HG02798 (cell line): ENCODE measurements at regions not wholly inside any gene's neighbourhood (a gene's known extent, or its start where the extent isn't known, plus 50 kb on each side); places are given as distances from the start of the nearest gene placed in this dataset.

ENCODE experiments used
- ATAC-seq: cut with Tn5 transposase; IDR thresholded peaks from one replicate; pipeline ENCODE4 v1.9.1; 2021; ENCODE audit warnings: mild to moderate bottlenecking; ENCODE audit not compliant: unreplicated experiment, poor library complexity

GRCh38 chr6:8556370-8557013, 121.1 kb upstream of the SLC35B3 start:
- ATAC-seq: no peak

- no peak for ATAC-seq
Measured at GRCh38 chr6:8551993-8552392, 116.6 kb upstream of the SLC35B3 start.

- ATAC-seq: no peak
Measured at GRCh38 chr6:8551386-8551785, 116.0 kb upstream of the SLC35B3 start.

- no peak for ATAC-seq
Measured at GRCh38 chr6:8549074-8549790, 113.9 kb upstream of the SLC35B3 start.

DNA sequence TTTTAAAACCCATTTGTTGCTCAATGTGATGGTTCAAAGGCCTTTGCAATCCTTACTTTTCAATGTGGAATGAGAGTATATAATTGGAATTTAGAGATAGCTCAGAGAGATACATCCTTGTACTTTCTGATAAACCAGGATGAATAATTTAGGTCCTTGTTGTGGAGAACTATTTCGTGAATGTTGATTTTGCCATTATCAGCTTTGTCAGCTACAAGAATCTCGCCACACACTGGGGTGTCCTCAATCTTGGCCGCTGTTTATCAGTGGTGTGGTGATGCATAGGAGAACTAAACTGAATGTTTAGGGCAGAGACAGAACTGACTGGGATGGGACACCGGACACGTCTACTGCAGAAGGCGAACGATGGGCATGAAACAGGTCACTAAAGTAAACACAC, 111.2 kb upstream of the SLC35B3 start:
- no peak for ATAC-seq

DNA sequence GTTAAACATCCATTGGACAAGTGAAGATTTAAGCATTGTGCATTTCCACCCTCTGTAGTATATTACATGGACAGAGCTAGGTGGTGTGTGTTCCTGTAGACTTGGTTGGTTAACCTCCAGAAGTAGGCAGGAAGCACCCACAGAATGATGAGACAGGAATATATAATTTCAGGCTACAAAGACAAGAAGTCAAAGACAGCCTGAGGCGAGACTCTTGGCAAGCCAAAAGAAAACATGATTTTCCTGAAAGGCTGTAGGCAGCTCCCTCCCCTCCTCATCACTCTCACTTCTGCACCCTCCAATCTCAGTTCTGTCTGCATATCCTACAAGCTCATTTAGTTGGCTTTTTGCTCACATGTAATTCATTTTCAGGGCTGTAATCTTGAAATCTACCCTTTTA, 110.0 kb upstream of the SLC35B3 start:
- no peak for ATAC-seq

DNA sequence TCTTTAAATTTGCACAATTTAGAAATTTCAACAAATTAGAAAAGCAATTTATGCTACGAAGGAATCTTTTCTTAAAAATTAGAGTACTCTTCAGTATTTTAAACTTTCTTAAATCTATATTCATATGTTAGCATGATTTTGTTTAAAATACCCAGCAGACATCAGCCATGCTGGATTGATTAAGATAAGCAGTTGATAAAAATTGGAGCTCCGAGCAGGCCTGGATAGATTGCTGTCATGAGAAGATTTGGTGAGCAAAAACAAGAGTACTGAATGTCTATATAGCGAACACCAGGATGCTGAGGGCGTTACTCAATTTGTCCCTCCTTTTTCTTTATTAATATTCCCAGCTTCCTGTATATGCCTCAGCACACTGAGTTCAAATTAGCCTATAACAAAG, 108.4 kb upstream of the SLC35B3 start:
- no peak for ATAC-seq

DNA sequence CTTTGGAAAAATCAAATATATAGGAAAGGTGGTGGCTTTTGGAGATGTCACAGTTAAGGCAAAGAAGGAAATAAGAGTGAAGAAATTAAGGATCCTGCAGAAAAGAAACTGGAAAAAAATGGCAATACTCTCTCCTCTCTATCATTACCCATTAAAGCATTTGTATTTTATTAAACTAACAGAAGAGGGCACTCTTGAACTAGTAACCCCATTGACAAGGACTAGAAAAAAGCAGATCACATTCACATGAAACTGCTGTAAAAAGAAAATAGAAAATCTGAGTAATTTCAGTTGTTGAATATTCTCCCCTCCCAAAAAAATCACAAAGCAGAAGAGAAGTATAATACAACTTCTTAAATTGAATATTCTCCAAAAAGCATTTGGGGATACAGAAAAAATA, 104.1 kb upstream of the SLC35B3 start:
- no peak for ATAC-seq

DNA sequence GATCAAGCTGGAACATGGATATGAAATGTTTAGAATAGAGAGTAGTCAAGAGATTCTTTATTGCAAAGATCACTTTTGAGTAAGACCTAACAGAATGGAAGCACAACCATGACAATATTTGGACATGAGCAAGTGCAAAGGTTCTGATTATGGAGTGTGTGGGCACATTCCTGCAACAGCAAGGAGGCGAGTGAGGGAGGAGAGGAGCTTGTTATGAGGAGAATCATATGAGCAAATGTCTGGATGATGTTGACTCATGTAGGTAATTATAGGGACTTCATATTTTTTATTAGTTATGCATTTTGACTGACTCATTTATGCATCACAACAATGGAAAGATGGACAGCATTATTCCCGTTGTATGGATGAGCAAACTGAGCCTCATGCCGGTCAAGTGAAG, 100.8 kb upstream of the SLC35B3 start:
- ATAC-seq: no peak

GRCh38 chr6:8535519-8535918, 100.2 kb upstream of the SLC35B3 start:
- ATAC-seq: no peak

GRCh38 chr6:8530785-8531435, 95.6 kb upstream of the SLC35B3 start:
- no peak for ATAC-seq

- ATAC-seq: no peak
Measured at GRCh38 chr6:8529250-8529649, 93.9 kb upstream of the SLC35B3 start.

DNA sequence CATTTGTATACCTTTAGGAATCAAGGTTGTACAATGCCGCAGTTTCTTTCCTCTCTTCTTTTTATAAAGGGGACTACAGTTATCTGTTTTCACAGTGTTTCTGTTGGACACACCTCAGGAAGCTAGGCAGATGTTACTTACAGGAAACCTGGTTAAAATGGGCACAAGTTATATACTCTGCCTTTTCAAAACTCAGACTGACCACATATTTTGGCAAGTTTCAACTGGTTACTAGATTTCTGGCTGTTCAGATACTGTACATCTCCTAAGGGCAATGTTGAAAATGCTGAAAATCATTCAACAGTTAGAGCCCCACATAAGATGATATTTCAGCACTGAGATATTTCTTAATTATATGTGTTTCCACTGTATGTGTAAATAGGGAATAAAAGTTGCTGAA, 92.5 kb upstream of the SLC35B3 start:
- no peak for ATAC-seq

DNA sequence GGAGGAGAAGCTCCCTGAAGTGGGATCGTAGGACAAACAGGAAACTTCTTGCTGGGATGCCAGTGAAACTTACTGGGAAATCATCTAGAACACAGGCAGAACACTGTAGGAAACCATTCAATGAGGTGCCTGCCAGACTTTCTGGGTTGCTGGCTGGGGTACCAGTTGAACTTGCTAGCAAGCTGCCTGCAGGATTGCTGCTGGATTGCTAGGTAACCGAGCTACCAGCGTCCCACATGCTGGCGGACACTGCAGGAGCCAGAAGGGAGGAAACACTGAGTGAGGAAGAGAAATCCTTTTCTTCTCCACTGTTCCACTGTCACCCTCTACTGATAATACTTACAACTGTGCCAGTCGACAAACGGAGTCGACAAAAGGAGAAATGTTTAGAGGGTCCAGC, 91.3 kb upstream of the SLC35B3 start:
- ATAC-seq: no peak

DNA sequence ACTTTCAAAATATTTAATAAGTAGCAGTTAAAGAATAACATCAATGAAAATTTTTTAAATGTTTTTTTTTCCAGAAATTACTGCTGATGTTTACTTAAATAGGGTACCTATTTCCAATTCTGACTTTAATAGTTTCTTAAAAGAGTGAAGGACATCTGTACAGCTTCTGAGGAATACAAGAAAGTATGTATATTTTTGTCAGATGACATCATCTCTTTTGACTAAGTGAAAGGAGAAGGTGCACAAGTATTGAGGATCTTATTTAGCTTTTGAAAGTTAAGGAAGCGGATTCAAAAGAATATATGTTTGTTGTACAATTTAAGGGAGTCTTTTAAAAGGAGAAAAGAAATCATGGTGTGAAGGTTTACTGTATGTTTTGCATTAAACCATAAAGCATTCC, 90.0 kb upstream of the SLC35B3 start:
- ATAC-seq: no peak

DNA sequence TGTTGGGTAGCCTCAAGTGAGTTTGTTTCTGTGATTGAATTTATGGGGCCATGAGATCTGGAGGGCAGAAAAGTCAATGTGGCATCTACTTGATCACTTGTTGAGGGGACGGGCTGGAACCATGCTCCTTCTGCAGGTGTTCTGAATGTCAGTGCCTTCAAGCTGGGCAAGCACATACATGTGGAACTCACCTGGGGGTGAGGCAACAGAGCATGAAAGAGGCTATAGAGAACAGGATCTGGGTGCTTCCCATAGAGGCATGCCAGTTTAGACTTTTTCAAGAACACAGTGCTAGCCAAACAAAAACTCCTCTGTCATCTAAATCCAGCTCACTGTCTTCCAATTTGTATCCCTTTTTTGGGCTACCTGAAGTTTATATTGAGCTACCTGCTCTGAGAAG, 77.8 kb upstream of the SLC35B3 start:
- ATAC-seq: no peak

GRCh38 chr6:8507286-8507685, 71.9 kb upstream of the SLC35B3 start:
- no peak for ATAC-seq

GRCh38 chr6:8506126-8506525, 70.8 kb upstream of the SLC35B3 start:
- ATAC-seq: no peak

GRCh38 chr6:8499540-8499939, 64.2 kb upstream of the SLC35B3 start:
- ATAC-seq: no peak

DNA sequence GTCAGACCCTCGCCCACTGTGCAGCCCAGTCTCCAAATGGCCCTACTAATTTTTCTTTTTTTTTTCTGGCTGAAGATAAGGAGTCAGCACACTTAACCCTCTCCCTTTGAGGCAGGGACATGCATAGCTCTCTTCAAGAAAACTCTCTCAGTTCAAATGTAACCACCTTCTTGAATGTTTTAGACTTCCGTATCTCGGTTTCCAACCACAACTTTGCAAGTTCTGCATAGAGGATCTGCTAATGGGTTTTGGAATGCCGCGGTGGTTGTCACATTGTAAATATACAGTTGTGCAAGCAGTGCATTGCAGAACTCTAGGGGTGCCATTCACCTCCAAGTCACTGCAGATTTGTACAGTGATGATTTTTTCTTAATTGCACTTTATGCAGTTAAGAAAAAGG, 59.4 kb upstream of the SLC35B3 start:
- no peak for ATAC-seq

- no peak for ATAC-seq
Measured at GRCh38 chr6:8492536-8493133, 57.3 kb upstream of the SLC35B3 start.
